Progenitor cell of endocrine pancreas (in vitro differentiated cells): ENCODE measurements at regions not wholly inside any gene's neighbourhood (a gene's known extent, or its start where the extent isn't known, plus 50 kb on each side); places are given as distances from the start of the nearest gene placed in this dataset.

ENCODE experiments used
- DNase-seq: peaks from one replicate; pipeline ENCODE4 v3.0.0; 2021; ENCODE audit warnings: low spot score; ENCODE audit not compliant: unreplicated experiment
- H3K27ac Mint-ChIP-seq: 2 replicates; pipeline ENCODE4 v1.8.0; 2021; ENCODE audit warnings: mild to moderate bottlenecking, moderate library complexity, mixed read lengths
- H3K27me3 Mint-ChIP-seq: 2 replicates; pipeline ENCODE4 v1.8.0; 2021; ENCODE audit warnings: mixed read lengths
- H3K36me3 Mint-ChIP-seq: 2 replicates; pipeline ENCODE4 v1.8.0; 2022; ENCODE audit warnings: mixed read lengths; ENCODE audit not compliant: insufficient read depth
- H3K4me1 Mint-ChIP-seq: 2 replicates; pipeline ENCODE4 v1.8.0; 2021; ENCODE audit warnings: low read depth, mixed read lengths
- H3K4me3 Mint-ChIP-seq: 2 replicates; pipeline ENCODE4 v1.8.0; 2021; ENCODE audit warnings: low read depth, mild to moderate bottlenecking, moderate library complexity, mixed read lengths
- H3K9me3 Mint-ChIP-seq: 2 replicates; pipeline ENCODE4 v1.8.0; 2021; ENCODE audit warnings: low read depth, mixed read lengths
- CTCF ChIP-seq: fragments of 200-600 bp; sonication (generic); IDR thresholded peaks from one replicate; pipeline ENCODE4 v1.5.0; 2021; ENCODE audit warnings: antibody characterized with exemption, mild to moderate bottlenecking; ENCODE audit not compliant: unreplicated experiment

- H3K4me1 Mint-ChIP-seq = peaks cover 19% of the 10 kb centered on the region
- H3K9me3 Mint-ChIP-seq = no peaks in the 10 kb centered on the region
- no peaks in the 10 kb centered on the region for H3K36me3 Mint-ChIP-seq
- H3K27me3 Mint-ChIP-seq = peaks cover 19% of the 10 kb centered on the region
- no peak overlapping the region for H3K4me3 Mint-ChIP-seq
- DNase-seq = no peak
- no peak for TF ChIP-seq CTCF
- no peak overlapping the region for H3K27ac Mint-ChIP-seq
Measured at GRCh38 chr18:57974585-57975265, 69.3 kb upstream of the NEDD4L start.

GRCh38 chr18:57973889-57974288, 70.1 kb upstream of the NEDD4L start:
- Mint-ChIP-seq H3K9me3 (no peaks in the 10 kb centered on the region), H3K4me3 (no peak overlapping the region), H3K36me3 (no peaks in the 10 kb centered on the region), H3K4me1 (peaks cover 19% of the 10 kb centered on the region), H3K27me3 (peaks cover 21% of the 10 kb centered on the region), H3K27ac (no peak overlapping the region)
- no peak for TF ChIP-seq CTCF
- DNase-seq = no peak

DNA sequence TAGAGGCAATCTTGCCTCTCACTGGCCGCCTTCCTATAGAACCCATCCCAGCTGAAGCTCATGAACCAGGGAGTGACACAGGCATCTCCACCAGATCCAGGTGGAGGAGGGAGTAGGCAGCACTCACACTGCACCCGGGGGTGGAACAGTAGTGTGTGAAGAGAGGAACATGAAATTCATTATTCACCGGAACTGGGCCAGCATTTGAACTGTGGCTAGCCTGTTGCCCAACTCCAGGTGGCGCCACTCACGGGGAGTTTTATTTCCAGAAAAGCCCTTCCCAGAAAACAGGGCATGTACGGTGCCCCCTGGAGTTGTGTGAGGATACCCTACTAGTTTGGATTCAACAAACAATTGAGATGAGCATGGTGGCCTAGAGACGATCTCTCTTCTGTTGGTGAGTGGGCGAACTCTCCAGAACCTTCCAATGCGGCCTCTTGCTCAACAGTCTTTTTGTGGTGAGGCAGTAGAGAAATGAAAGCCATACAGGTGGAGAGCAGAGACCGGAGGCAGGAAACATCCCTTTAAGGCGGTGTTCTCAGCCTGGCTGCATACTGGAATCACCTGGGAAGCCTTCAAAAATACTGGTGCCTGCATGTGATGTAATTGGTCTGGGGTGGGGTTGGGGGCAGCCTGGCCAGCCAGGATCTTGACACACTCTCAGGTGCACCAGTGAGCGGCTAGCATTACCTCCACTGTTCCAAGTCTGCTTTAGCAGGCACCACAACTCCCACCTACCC, 73.5 kb upstream of the NEDD4L start:
- no peak for DNase-seq
- peaks cover 5% of the 10 kb centered on the region for H3K4me1 Mint-ChIP-seq
- peak; percentile 39 for TF ChIP-seq CTCF
- H3K36me3 Mint-ChIP-seq = no peaks in the 10 kb centered on the region
- no peak overlapping the region for H3K27ac Mint-ChIP-seq
- H3K27me3 Mint-ChIP-seq = peaks cover 18% of the 10 kb centered on the region
- H3K4me3 Mint-ChIP-seq = no peak overlapping the region
- no peaks in the 10 kb centered on the region for H3K9me3 Mint-ChIP-seq

GRCh38 chr18:57969824-57970223, 74.2 kb upstream of the NEDD4L start:
- DNase-seq = no peak
- H3K4me1 Mint-ChIP-seq = peaks cover 1% of the 10 kb centered on the region
- H3K27ac Mint-ChIP-seq = no peak overlapping the region
- H3K4me3 Mint-ChIP-seq = no peak overlapping the region
- no peak for TF ChIP-seq CTCF
- H3K36me3 Mint-ChIP-seq = no peaks in the 10 kb centered on the region
- peaks cover 14% of the 10 kb centered on the region for H3K27me3 Mint-ChIP-seq
- peaks cover 4% of the 10 kb centered on the region for H3K9me3 Mint-ChIP-seq

GRCh38 chr18:57965246-57965645, 78.8 kb upstream of the NEDD4L start:
- peaks cover 3% of the 10 kb centered on the region for H3K4me1 Mint-ChIP-seq
- no peaks in the 10 kb centered on the region for H3K36me3 Mint-ChIP-seq
- peaks cover 6% of the 10 kb centered on the region for H3K9me3 Mint-ChIP-seq
- no peak overlapping the region for H3K27ac Mint-ChIP-seq
- TF ChIP-seq CTCF = no peak
- DNase-seq = no peak
- H3K4me3 Mint-ChIP-seq = no peak overlapping the region
- H3K27me3 Mint-ChIP-seq = peaks cover 5% of the 10 kb centered on the region
